Right renal pelvis (tissue), 4 donors: ENCODE measurements at regions not wholly inside any gene's neighbourhood (a gene's known extent, or its start where the extent isn't known, plus 50 kb on each side); places are given as distances from the start of the nearest gene placed in this dataset.

Source experiments
- DNase-seq, 4 donors: peaks; one replicate each; pipeline ENCODE4 v3.0.0-alpha.2; 2013; ENCODE audit warnings: low read depth in 4 of 4, low spot score in 3 of 4, missing footprints in 1 of 4

- no peak for DNase-seq
Observed at GRCh38 chr10:3016016-3016415, 51.3 kb upstream of the PFKP start.

- no peak for DNase-seq
Observed at GRCh38 chr10:3014968-3015367, 52.4 kb upstream of the PFKP start.

- no peak for DNase-seq
Observed at GRCh38 chr10:3012223-3012622, 55.1 kb upstream of the PFKP start.

GRCh38 chr10:3010816-3011460 is 56.4 kb upstream of the PFKP start:
- DNase-seq, result no peak

- no peak for DNase-seq
Observed at GRCh38 chr10:3010334-3010733, 57.0 kb upstream of the PFKP start.

GRCh38 chr10:3009341-3009740 is 58.0 kb upstream of the PFKP start:
- no peak for DNase-seq

GRCh38 chr10:3008518-3009195 is 58.7 kb upstream of the PFKP start:
- no peak for DNase-seq

- DNase-seq, result no peak
Observed at GRCh38 chr10:3006607-3007006, 60.7 kb upstream of the PFKP start.

GRCh38 chr10:3006093-3006492 is 61.3 kb upstream of the PFKP start:
- no peak for DNase-seq

- no peak for DNase-seq
Observed at GRCh38 chr10:3002304-3002703, 65.0 kb upstream of the PFKP start.

- no peak for DNase-seq
Observed at GRCh38 chr10:3000048-3000447, 67.3 kb upstream of the PFKP start.

GRCh38 chr10:2994221-2994961 is 73.0 kb upstream of the PFKP start:
- DNase-seq, result no peak

GRCh38 chr10:2993636-2994035 is 73.7 kb upstream of the PFKP start:
- DNase-seq, result no peak

- no peak for DNase-seq
Observed at GRCh38 chr10:2992401-2993198, 74.7 kb upstream of the PFKP start.

- no peak for DNase-seq
Observed at GRCh38 chr10:2990764-2991163, 76.6 kb upstream of the PFKP start.

- DNase-seq, result no peak
Observed at GRCh38 chr10:2989292-2989947, 77.9 kb upstream of the PFKP start.

GRCh38 chr10:2987185-2987768 is 80.1 kb upstream of the PFKP start:
- no peak for DNase-seq

- DNase-seq, result no peak
Observed at GRCh38 chr10:2986391-2986801, 81.0 kb upstream of the PFKP start.

- no peak for DNase-seq
Observed at GRCh38 chr10:2985729-2986232, 81.6 kb upstream of the PFKP start.

GRCh38 chr10:2984682-2985081 is 82.7 kb upstream of the PFKP start:
- DNase-seq, result no peak
